Natural killer cell treated with Interleukin-12 subunit alpha and Interleukin-12 subunit beta and Interleukin-15 and Interleukin-18, amount 100 ng/mL, for 72 hours (primary cell): ENCODE measurements at regions not wholly inside any gene's neighbourhood (a gene's known extent, or its start where the extent isn't known, plus 50 kb on each side); places are given as distances from the start of the nearest gene placed in this dataset.

Experiments used
- ATAC-seq, 2 donors: fragments of 150-1000 bp; cut with Tn5 transposase in 1 of 2; sonication (Bioruptor Pico), chemical (Tn5 transposase) in 1 of 2; 2 replicates each; pipeline ENCODE4 v1.10.0; 2021
- DNase-seq: peaks from one replicate; pipeline ENCODE4 v3.0.0; 2022; ENCODE audit warnings: low spot score
- H3K27ac Mint-ChIP-seq, 2 donors: 1 replicate in 1 of 2; 2 replicates in 1 of 2; pipeline ENCODE4 v1.8.0; 2022; ENCODE audit warnings: mixed read lengths in 2 of 2, mild to moderate bottlenecking in 1 of 2, moderate library complexity in 1 of 2
- H3K27me3 Mint-ChIP-seq, 2 donors: 1 replicate in 1 of 2; 2 replicates in 1 of 2; pipeline ENCODE4 v1.8.0; 2022; ENCODE audit warnings: mixed read lengths in 2 of 2
- H3K36me3 Mint-ChIP-seq: one replicate; pipeline ENCODE4 v1.8.0; 2022; ENCODE audit warnings: mixed read lengths
- H3K4me1 Mint-ChIP-seq, 2 donors: 1 replicate in 1 of 2; 2 replicates in 1 of 2; pipeline ENCODE4 v1.8.0; 2022; ENCODE audit warnings: low read depth in 2 of 2, mixed read lengths in 2 of 2, mild to moderate bottlenecking in 1 of 2
- H3K4me3 Mint-ChIP-seq: one replicate; pipeline ENCODE4 v1.8.0; 2022; ENCODE audit warnings: mixed read lengths
- H3K9me3 Mint-ChIP-seq: 2 replicates; pipeline ENCODE4 v1.8.0; 2022; ENCODE audit warnings: mixed read lengths

DNA sequence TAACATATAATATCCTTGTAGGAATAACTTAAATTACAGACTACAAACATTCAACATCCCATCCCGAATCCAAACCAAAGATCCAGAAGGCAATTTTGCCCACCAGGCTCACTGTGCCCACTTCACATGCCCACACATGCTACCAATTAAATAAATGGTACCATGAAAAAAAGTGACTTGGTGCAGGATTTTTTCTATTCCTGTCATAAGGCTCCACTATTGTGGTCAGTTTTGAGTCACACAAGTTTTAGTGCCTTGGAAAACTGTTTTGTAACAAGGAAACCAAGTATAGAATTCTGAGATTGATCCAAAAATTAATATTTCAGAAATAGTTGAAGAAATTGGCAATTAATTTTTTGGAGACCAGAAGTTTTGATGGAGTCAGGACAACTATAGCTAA, 470.1 kb upstream of the THBS1 start:
- Mint-ChIP-seq H3K4me3 (no peak overlapping the region), H3K27ac (no peak overlapping the region), H3K27me3 (peaks cover 29 to 35% of the 10 kb centered on the region in 2 donors), H3K36me3 (peaks cover 6% of the 10 kb centered on the region), H3K4me1 (no peaks in the 10 kb centered on the region), H3K9me3 (no peaks in the 10 kb centered on the region)
- ATAC-seq (no peak), DNase-seq (no peak)

GRCh38 chr15:39113741-39114140, 467.1 kb upstream of the THBS1 start:
- H3K27ac Mint-ChIP-seq = no peak overlapping the region
- peaks cover 3% of the 10 kb centered on the region for H3K9me3 Mint-ChIP-seq
- H3K4me3 Mint-ChIP-seq = no peak overlapping the region
- peaks cover 21% of the 10 kb centered on the region for H3K36me3 Mint-ChIP-seq
- no peaks in the 10 kb centered on the region for H3K4me1 Mint-ChIP-seq
- DNase-seq (no peak), ATAC-seq (no peak)
- H3K27me3 Mint-ChIP-seq = peaks cover 41 to 52% of the 10 kb centered on the region in 2 donors

DNA sequence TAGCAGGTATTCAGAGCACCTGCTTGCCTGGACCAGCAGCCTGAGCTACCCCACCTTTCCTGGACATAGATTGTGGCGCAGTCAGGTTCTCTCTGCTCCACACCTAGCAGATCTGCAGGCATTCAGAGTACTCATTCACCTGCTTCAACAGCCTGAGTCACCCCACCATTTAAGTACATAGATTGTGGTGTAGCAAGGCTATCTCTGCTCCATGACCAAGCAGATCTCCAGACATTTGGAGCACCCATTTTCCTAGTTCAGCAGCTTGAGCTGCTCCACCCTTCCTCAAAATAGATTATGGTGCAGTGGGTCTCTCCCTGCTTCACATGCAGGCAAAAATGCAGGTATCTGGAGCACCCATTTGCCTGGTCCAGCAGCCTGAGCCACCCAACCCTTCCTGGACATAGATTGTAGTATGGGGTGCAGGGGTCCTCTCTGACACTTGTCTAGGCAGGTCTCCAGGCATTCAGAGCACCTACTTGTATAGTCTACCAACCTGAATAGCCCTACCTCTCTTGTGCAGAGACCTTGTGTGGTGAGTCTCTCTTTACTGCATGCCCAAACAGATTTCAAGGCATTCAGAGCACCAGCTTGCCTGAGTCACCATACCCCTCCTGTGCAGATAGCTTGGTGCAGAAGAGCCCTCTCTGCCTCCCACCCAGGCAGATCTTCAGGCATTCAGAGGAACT, 466.0 kb upstream of the THBS1 start:
- no peak for DNase-seq
- no peaks in the 10 kb centered on the region for H3K4me1 Mint-ChIP-seq
- ATAC-seq = peak in 1 of 2 donors; percentile 6
- peaks cover 3% of the 10 kb centered on the region for H3K9me3 Mint-ChIP-seq
- peaks cover 46 to 63% of the 10 kb centered on the region in 2 donors for H3K27me3 Mint-ChIP-seq
- H3K4me3 Mint-ChIP-seq = no peak overlapping the region
- H3K36me3 Mint-ChIP-seq = peaks cover 21% of the 10 kb centered on the region
- no peak overlapping the region for H3K27ac Mint-ChIP-seq

GRCh38 chr15:39115379-39116057, 465.4 kb upstream of the THBS1 start:
- no peak for DNase-seq
- Mint-ChIP-seq H3K4me1 (no peaks in the 10 kb centered on the region), H3K27ac (no peak overlapping the region), H3K9me3 (peaks cover 3% of the 10 kb centered on the region), H3K27me3 (peaks cover 48 to 65% of the 10 kb centered on the region in 2 donors), H3K4me3 (no peak overlapping the region), H3K36me3 (peaks cover 21% of the 10 kb centered on the region)
- no peak for ATAC-seq

DNA sequence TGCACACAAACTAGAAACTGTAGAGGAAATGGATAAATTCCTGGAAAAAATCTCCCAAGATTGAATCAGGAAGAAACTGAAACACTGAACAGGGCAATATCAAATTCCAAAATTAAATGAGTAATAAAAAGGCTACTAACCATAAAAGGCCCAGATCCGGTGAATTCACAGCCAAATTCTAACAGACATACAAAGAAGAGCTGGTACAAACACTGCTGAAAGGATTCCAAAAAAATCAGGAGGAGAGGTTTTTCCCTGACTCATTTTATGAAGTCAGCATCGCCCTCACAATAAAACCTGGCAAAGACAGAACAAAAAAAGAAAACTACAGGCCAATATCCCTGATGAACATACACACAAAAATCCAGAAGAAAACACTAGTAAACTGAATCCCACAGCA, 462.4 kb upstream of the THBS1 start:
- H3K4me3 Mint-ChIP-seq = no peak overlapping the region
- H3K4me1 Mint-ChIP-seq = no peaks in the 10 kb centered on the region
- no peak for DNase-seq
- peaks cover 16% of the 10 kb centered on the region for H3K36me3 Mint-ChIP-seq
- H3K27ac Mint-ChIP-seq = no peak overlapping the region
- peaks cover 3% of the 10 kb centered on the region for H3K9me3 Mint-ChIP-seq
- ATAC-seq = no peak
- peaks cover 52 to 63% of the 10 kb centered on the region in 2 donors for H3K27me3 Mint-ChIP-seq

- no peak for ATAC-seq
- H3K9me3 Mint-ChIP-seq = no peaks in the 10 kb centered on the region
- no peak overlapping the region for H3K4me3 Mint-ChIP-seq
- peaks cover 34 to 40% of the 10 kb centered on the region in 2 donors for H3K27me3 Mint-ChIP-seq
- no peak overlapping the region for H3K27ac Mint-ChIP-seq
- DNase-seq = no peak
- peaks cover 0 to 4% of the 10 kb centered on the region in 2 donors for H3K4me1 Mint-ChIP-seq
- H3K36me3 Mint-ChIP-seq = no peaks in the 10 kb centered on the region
Measured at GRCh38 chr15:39124155-39124552, 456.7 kb upstream of the THBS1 start.

- Mint-ChIP-seq H3K27me3 (peaks cover 33 to 35% of the 10 kb centered on the region in 2 donors), H3K9me3 (no peaks in the 10 kb centered on the region), H3K4me3 (no peak overlapping the region), H3K4me1 (peaks cover 0 to 4% of the 10 kb centered on the region in 2 donors), H3K36me3 (no peaks in the 10 kb centered on the region), H3K27ac (no peak overlapping the region)
- DNase-seq = no peak
- no peak for ATAC-seq
Measured at GRCh38 chr15:39124553-39125171, 456.2 kb upstream of the THBS1 start.

DNA sequence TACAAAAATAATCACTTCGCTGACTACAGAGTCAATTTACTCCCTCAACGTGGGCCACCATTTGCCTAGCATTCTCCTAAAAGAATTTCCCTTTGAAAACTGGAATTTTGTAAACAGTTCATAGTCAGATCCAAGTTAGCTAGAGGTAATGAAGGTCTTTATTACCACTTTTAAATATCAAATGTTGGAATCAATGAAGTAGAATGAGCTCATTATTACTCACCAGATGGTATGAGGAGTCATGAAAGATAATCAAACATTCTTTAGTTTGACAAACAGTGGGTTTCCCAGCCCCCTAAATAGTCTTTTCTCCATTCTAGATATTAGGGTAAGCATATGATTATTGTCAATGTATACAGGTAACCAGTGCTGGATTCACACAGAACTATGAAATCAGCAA, 455.7 kb upstream of the THBS1 start:
- H3K27ac Mint-ChIP-seq = no peak overlapping the region
- H3K36me3 Mint-ChIP-seq = no peaks in the 10 kb centered on the region
- H3K4me3 Mint-ChIP-seq = no peak overlapping the region
- H3K9me3 Mint-ChIP-seq = no peaks in the 10 kb centered on the region
- peaks cover 27 to 34% of the 10 kb centered on the region in 2 donors for H3K27me3 Mint-ChIP-seq
- no peak for ATAC-seq
- H3K4me1 Mint-ChIP-seq = peaks cover 0 to 4% of the 10 kb centered on the region in 2 donors
- DNase-seq = no peak

DNA sequence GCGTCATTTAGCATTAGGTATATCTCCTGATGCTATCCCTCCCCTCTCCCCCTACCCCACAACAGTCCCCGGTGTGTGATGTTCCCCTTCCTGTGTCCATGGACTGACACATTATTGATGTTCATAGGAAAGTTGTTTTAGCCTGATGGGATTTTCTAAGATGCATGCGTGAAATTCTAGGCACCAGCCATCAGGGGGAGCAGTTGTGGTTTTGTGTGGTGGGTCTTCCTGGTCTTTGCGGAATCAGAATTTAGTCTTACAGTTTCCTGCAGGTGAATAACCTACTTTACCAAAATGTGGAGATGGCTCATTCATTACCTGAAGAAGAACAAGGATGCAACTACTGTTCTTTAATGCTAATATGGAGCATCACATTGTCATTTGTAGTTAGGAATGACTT, 455.0 kb upstream of the THBS1 start:
- Mint-ChIP-seq H3K9me3 (no peaks in the 10 kb centered on the region), H3K4me1 (peaks cover 0 to 4% of the 10 kb centered on the region in 2 donors)

DNA sequence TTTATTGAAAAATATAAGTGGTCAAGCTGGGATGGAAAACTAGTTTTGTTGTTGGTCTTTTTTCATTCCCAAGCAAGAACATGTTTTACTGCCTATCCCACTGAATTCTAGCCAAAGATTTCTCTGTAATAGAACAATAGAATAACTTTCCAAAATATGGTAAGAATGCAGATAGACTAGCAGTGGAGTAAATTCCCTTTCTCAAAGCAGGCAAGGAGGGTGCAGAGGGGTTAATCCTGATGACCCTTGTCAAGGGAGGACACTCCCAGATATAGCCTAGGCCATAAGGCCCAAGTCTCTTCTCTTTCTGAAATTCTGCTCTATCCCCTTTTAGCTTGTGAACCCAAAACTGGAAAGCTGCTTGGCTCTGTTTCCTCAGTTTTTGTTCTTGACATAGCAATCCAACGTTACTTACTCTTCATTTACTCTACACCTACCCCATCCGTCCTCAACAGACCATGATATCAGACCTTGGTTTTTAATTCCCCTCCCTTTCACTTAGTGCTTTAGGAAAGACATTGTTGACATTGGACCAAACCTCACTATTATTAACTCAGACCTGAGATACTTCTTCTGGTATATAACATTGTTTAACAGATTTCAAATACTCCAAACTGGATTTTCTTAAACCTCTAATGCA, 453.6 kb upstream of the THBS1 start:
- no peaks in the 10 kb centered on the region for H3K9me3 Mint-ChIP-seq
- H3K4me3 Mint-ChIP-seq = no peak overlapping the region

More for the DNA sequence above, 455.0 kb upstream of the THBS1 start:
- peaks cover 28 to 35% of the 10 kb centered on the region in 2 donors for H3K27me3 Mint-ChIP-seq
- DNase-seq (peak; percentile 67), ATAC-seq (no peak)
- H3K36me3 Mint-ChIP-seq = no peaks in the 10 kb centered on the region
- no peak overlapping the region for H3K27ac Mint-ChIP-seq
- H3K4me3 Mint-ChIP-seq = no peak overlapping the region

DNA sequence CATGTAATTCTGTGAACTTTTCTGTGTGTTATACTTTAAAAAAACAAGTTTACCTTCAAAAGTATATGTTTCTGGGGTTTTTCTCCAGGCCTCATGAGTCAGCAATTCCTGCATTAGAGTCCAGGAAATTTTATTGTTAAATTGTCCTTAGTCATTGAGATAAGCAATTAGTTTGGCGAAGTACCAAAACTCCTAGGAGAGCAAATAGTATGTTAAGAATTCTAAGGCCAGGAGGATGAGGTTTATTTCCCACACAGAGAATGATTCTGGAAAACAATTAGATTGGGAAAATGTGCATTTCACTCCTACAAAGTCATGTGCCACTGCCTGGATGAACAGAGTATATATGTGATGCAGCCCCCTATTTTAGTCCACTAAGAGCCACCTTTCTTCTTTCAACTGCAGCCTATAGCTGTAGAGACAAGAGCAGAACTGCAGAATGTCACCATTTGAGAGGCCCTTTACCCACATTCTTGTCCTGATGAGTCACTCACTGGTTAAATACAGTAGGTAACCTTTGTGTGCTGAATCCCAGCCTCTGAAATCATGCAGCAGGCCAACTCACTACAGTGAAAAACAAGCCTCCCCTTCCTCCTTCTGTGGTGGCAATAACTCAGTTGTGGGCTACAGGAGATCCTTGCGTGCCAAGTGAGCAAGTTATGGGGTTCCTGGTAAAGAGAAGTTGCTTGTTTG, 452.8 kb upstream of the THBS1 start:
- no peaks in the 10 kb centered on the region for H3K9me3 Mint-ChIP-seq
- peaks cover 0 to 4% of the 10 kb centered on the region in 2 donors for H3K4me1 Mint-ChIP-seq
- H3K4me3 Mint-ChIP-seq = no peak overlapping the region
- peaks cover 25 to 39% of the 10 kb centered on the region in 2 donors for H3K27me3 Mint-ChIP-seq
- ATAC-seq (no peak), DNase-seq (no peak)
- H3K36me3 Mint-ChIP-seq = no peaks in the 10 kb centered on the region
- H3K27ac Mint-ChIP-seq = no peak overlapping the region

More for the DNA sequence above, 453.6 kb upstream of the THBS1 start:
- H3K4me1 Mint-ChIP-seq = peaks cover 0 to 4% of the 10 kb centered on the region in 2 donors
- peaks cover 28 to 46% of the 10 kb centered on the region in 2 donors for H3K27me3 Mint-ChIP-seq
- H3K36me3 Mint-ChIP-seq = no peaks in the 10 kb centered on the region
- no peak for DNase-seq
- no peak for ATAC-seq
- H3K27ac Mint-ChIP-seq = no peak overlapping the region

DNA sequence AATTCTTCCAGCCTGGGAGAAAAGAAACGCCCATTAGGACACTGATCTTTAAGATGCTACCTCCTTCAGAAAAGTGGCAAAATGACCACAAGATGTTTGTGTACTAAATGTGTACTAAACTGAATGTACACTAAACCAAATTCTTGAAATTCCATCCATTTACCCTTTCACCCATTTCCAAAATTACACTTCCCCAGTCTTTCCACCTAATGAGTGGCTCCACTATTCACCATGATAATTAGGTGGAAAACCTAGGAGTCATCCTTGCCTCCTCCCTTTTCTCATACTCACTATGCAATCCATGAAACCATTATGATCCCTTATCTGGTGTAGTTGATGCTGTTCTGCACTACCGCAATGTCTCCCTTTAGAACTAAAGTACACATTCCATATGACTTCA, 452.1 kb upstream of the THBS1 start:
- Mint-ChIP-seq H3K27ac (no peak overlapping the region), H3K27me3 (peaks cover 22 to 35% of the 10 kb centered on the region in 2 donors), H3K4me3 (no peak overlapping the region), H3K9me3 (no peaks in the 10 kb centered on the region), H3K4me1 (peaks cover 0 to 4% of the 10 kb centered on the region in 2 donors), H3K36me3 (no peaks in the 10 kb centered on the region)
- DNase-seq = no peak
- no peak for ATAC-seq

DNA sequence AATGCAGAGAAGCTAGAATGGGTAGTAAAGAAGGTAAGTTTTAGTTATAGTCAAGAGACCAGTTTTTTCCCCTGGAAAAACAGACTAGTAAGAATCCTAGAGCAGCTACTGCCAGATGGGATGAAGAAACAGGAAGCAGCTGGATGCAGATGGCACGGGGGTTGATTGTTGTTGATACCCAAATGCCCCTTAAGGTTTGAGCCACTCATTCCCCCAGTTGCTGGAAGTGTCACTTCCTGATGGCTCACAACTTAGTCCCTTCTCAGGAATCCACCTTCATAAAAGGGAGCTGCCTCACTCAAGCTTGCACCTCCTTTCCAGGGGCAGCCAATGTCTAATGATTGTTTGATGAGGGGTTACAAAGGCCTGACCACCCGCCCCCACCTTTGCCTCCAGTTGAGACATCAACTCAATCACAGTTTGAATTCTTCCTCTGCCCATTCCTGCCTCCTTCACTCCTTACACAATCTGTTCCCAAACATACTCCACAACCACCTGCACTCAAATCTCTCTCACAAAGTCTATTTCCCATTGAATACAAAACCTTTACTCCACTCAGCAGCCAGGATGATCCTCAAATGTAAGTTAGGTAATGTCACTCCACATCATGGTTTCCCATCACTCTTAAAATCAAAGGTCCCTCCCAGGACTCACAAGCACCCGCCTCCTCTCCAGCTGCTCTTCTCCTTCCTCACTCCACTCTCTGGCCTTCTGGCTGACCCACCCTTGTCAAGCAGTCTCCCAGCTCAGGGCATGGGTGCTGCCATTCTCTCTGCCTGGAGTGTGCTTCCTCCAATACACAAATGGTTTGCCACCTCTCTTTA, 450.1 kb upstream of the THBS1 start:
- H3K27ac Mint-ChIP-seq = no peak overlapping the region
- ATAC-seq (no peak), DNase-seq (no peak)
- no peaks in the 10 kb centered on the region for H3K9me3 Mint-ChIP-seq
- no peaks in the 10 kb centered on the region for H3K36me3 Mint-ChIP-seq
- peaks cover 0 to 4% of the 10 kb centered on the region in 2 donors for H3K4me1 Mint-ChIP-seq
- peaks cover 16 to 32% of the 10 kb centered on the region in 2 donors for H3K27me3 Mint-ChIP-seq
- no peak overlapping the region for H3K4me3 Mint-ChIP-seq
